ENCODE measurements at regions not wholly inside any gene's neighbourhood (a gene's known extent, or its start where the extent isn't known, plus 50 kb on each side); places are given as distances from the start of the nearest gene placed in this dataset.
"Not testable (repeated sequence)": the region's sequence is repeated elsewhere in the genome, so short reads cannot be mapped to it uniquely, and the experiment has no call there.

DNA sequence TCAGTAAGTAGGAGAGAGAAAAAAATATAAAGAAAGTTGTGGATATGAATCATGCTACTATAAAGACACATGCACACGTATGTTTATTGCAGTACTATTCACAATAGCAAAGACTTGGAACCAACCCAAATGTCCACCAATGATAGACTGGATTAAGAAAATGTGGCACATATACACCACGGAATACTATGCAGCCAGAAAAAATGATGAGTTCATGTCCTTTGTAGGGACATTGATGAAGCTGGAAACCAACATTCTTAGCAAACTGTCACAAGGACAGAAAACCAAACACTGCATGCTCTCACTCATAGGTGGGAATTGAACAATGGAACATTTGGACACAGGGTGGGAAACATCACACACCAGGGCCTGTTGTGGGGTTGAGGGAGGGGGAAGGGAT is 200.3 kb upstream of the IVNS1ABP start:
- TF ChIP-seq, protein P1, sequence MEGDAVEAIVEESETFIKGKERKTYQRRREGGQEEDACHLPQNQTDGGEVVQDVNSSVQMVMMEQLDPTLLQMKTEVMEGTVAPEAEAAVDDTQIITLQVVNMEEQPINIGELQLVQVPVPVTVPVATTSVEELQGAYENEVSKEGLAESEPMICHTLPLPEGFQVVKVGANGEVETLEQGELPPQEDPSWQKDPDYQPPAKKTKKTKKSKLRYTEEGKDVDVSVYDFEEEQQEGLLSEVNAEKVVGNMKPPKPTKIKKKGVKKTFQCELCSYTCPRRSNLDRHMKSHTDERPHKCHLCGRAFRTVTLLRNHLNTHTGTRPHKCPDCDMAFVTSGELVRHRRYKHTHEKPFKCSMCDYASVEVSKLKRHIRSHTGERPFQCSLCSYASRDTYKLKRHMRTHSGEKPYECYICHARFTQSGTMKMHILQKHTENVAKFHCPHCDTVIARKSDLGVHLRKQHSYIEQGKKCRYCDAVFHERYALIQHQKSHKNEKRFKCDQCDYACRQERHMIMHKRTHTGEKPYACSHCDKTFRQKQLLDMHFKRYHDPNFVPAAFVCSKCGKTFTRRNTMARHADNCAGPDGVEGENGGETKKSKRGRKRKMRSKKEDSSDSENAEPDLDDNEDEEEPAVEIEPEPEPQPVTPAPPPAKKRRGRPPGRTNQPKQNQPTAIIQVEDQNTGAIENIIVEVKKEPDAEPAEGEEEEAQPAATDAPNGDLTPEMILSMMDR (conservative IDR thresholded peaks at IDR 0.05): not testable (repeated sequence)
- TF ChIP-seq ZFX (IDR thresholded peaks at IDR 0.05): not testable (repeated sequence)

All from C4-2B (cell line).